ENCODE measurements at regions not wholly inside any gene's neighbourhood (a gene's known extent, or its start where the extent isn't known, plus 50 kb on each side); places are given as distances from the start of the nearest gene placed in this dataset.

DNA sequence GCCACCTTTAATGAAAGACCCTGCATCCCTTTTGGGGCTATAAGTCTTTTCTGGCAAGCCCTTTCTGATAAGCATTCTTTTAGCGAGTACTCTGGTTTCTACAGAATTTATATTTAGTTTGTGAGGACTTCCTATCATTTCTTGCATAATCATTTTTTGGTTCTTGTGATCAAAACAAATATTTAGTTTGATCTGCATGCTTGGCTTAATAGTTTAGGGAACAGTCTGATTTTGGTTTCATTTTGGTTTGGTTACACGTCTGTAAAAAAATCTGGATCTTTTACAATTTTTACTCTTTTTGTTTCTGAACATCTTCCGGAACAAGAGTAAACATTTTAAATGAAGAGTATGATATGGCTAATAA is 1074.4 kb downstream of the CDH9 start:
- Histone ChIP-seq H3K27me3 (ENCODE audit: control insufficient read depth, insufficient read depth, low read length) (no peaks in the 10 kb centered on the region), H3K4me3 (ENCODE audit: low read depth in 2 of 2, low read length in 2 of 2) (no peak overlapping the region), H3K4me1 (ENCODE audit: control insufficient read depth, insufficient read depth, low read length) (no peaks in the 10 kb centered on the region), H3K36me3 (ENCODE audit: control insufficient read depth, insufficient read depth, low read length) (no peaks in the 10 kb centered on the region), H3K9me3 (ENCODE audit: control insufficient read depth, insufficient read depth, low read depth, low read length) (0 out of 2 replicates have a peak, but pooled peaks cover 4% of the 10 kb centered on the region), H3K27ac (ENCODE audit: low read length) (no peak overlapping the region)
- intact Hi-C loops (cut with micrococcal nuclease; ENCODE audit: unreplicated experiment) = no loop called here
- POLR2A ChIA-PET = no interaction called here
- ATAC-seq (no peak), DNase-seq (ENCODE audit: low read depth, low spot score) (no peak)
- in situ Hi-C loops (cut with HindIII; ENCODE audit: low pct_unique_long_range_greater_than_20kb, low sequenced_read_pairs) = no loop called here
- no TSS peak for BruUV-seq (replicated peaks)
- CTCF ChIA-PET = no interaction called here
- TF ChIP-seq, protein P1, sequence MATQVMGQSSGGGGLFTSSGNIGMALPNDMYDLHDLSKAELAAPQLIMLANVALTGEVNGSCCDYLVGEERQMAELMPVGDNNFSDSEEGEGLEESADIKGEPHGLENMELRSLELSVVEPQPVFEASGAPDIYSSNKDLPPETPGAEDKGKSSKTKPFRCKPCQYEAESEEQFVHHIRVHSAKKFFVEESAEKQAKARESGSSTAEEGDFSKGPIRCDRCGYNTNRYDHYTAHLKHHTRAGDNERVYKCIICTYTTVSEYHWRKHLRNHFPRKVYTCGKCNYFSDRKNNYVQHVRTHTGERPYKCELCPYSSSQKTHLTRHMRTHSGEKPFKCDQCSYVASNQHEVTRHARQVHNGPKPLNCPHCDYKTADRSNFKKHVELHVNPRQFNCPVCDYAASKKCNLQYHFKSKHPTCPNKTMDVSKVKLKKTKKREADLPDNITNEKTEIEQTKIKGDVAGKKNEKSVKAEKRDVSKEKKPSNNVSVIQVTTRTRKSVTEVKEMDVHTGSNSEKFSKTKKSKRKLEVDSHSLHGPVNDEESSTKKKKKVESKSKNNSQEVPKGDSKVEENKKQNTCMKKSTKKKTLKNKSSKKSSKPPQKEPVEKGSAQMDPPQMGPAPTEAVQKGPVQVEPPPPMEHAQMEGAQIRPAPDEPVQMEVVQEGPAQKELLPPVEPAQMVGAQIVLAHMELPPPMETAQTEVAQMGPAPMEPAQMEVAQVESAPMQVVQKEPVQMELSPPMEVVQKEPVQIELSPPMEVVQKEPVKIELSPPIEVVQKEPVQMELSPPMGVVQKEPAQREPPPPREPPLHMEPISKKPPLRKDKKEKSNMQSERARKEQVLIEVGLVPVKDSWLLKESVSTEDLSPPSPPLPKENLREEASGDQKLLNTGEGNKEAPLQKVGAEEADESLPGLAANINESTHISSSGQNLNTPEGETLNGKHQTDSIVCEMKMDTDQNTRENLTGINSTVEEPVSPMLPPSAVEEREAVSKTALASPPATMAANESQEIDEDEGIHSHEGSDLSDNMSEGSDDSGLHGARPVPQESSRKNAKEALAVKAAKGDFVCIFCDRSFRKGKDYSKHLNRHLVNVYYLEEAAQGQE (IDR thresholded peaks at IDR 0.05; ENCODE audit: insufficient read depth in 1 of 2, low read depth in 2 of 2, low read length in 1 of 2) = no peak
- TF ChIP-seq CTCF (IDR thresholded peaks at IDR 0.05) (no peak), TCF7L2 (IDR thresholded peaks at IDR 0.05; ENCODE audit: low read depth, low read length) (no peak), SIN3A (IDR thresholded peaks at IDR 0.05; ENCODE audit: borderline replicate concordance, insufficient read depth, low read depth, low read length) (no peak), POLR2AphosphoS5 (IDR thresholded peaks at IDR 0.05; ENCODE audit: low read depth, low read length) (no peak)

- in situ Hi-C loops (cut with HindIII; ENCODE audit: low pct_unique_long_range_greater_than_20kb, low sequenced_read_pairs) (no loop called here), intact Hi-C loops (cut with micrococcal nuclease; ENCODE audit: unreplicated experiment) (no loop called here)
- no peaks in the 10 kb centered on the region for H3K36me3 ChIP-seq (ENCODE audit: control insufficient read depth, insufficient read depth, low read length)
- no peak for TF ChIP-seq SIN3A (IDR thresholded peaks at IDR 0.05; ENCODE audit: borderline replicate concordance, insufficient read depth, low read depth, low read length)
- TF ChIP-seq POLR2AphosphoS5 (IDR thresholded peaks at IDR 0.05; ENCODE audit: low read depth, low read length) = no peak
- TF ChIP-seq TCF7L2 (IDR thresholded peaks at IDR 0.05; ENCODE audit: low read depth, low read length) = no peak
- TF ChIP-seq, protein P1 (IDR thresholded peaks at IDR 0.05; ENCODE audit: insufficient read depth in 1 of 2, low read depth in 2 of 2, low read length in 1 of 2) = no peak
- no peak for TF ChIP-seq CTCF (IDR thresholded peaks at IDR 0.05)
- no peak overlapping the region for H3K27ac ChIP-seq (ENCODE audit: low read length)
- POLR2A ChIA-PET = no interaction called here
- no peak overlapping the region for H3K4me3 ChIP-seq (ENCODE audit: low read depth in 2 of 2, low read length in 2 of 2)
- H3K27me3 ChIP-seq (ENCODE audit: control insufficient read depth, insufficient read depth, low read length) = no peaks in the 10 kb centered on the region
- CTCF ChIA-PET = no interaction called here
- H3K9me3 ChIP-seq (ENCODE audit: control insufficient read depth, insufficient read depth, low read depth, low read length) = 0 out of 2 replicates have a peak, but pooled peaks cover 4% of the 10 kb centered on the region
- ATAC-seq (no peak), DNase-seq (ENCODE audit: low read depth, low spot score) (no peak)
- H3K4me1 ChIP-seq (ENCODE audit: control insufficient read depth, insufficient read depth, low read length) = no peaks in the 10 kb centered on the region
- BruUV-seq (replicated peaks) = no TSS peak
These were observed 1075.0 kb downstream of the CDH9 start for GRCh38 chr5:25963251-25964008.
